ENCODE measurements at regions not wholly inside any gene's neighbourhood (a gene's known extent, or its start where the extent isn't known, plus 50 kb on each side); places are given as distances from the start of the nearest gene placed in this dataset.

GRCh38 chr5:161235569-161235968 lies 311.0 kb downstream of the GABRB2 start:
- DNase-seq (ENCODE audit: extremely low spot score, insufficient read length, low read depth) (no peak), FAIRE-seq (no peak)

- no peak for DNase-seq (ENCODE audit: extremely low spot score, insufficient read length, low read depth)
- no peak for FAIRE-seq
Measured at GRCh38 chr5:161233553-161233952, 313.0 kb downstream of the GABRB2 start.

GRCh38 chr5:161230221-161230620 lies 316.3 kb downstream of the GABRB2 start:
- FAIRE-seq (no peak), DNase-seq (ENCODE audit: extremely low spot score, insufficient read length, low read depth) (no peak)

GRCh38 chr5:161219816-161220215 lies 326.7 kb downstream of the GABRB2 start:
- no peak for DNase-seq (ENCODE audit: extremely low spot score, insufficient read length, low read depth)

GRCh38 chr5:161216877-161217276 lies 329.6 kb downstream of the GABRB2 start:
- DNase-seq (ENCODE audit: extremely low spot score, insufficient read length, low read depth) (no peak), FAIRE-seq (no peak)

More at GRCh38 chr5:161219816-161220215, 326.7 kb downstream of the GABRB2 start:
- no peak for FAIRE-seq

- FAIRE-seq, result no peak
- DNase-seq (ENCODE audit: extremely low spot score, insufficient read length, low read depth), result no peak
Measured at GRCh38 chr5:161212123-161212712, 334.3 kb downstream of the GABRB2 start.

GRCh38 chr5:161201558-161201957 lies 345.0 kb downstream of the GABRB2 start:
- no peak for DNase-seq (ENCODE audit: extremely low spot score, insufficient read length, low read depth)
- FAIRE-seq, result no peak

GRCh38 chr5:161190778-161191177 lies 338.8 kb upstream of the ATP10B start:
- no peak for DNase-seq (ENCODE audit: extremely low spot score, insufficient read length, low read depth)
- FAIRE-seq, result no peak

- DNase-seq (ENCODE audit: extremely low spot score, insufficient read length, low read depth) (no peak), FAIRE-seq (no peak)
Measured at GRCh38 chr5:161190086-161190485, 338.1 kb upstream of the ATP10B start.

- no peak for DNase-seq (ENCODE audit: extremely low spot score, insufficient read length, low read depth)
- FAIRE-seq, result no peak
Measured at GRCh38 chr5:161189452-161189851, 337.4 kb upstream of the ATP10B start.

- DNase-seq (ENCODE audit: extremely low spot score, insufficient read length, low read depth) (no peak), FAIRE-seq (no peak)
Measured at GRCh38 chr5:161183559-161183958, 331.5 kb upstream of the ATP10B start.

GRCh38 chr5:161176221-161176620 lies 324.2 kb upstream of the ATP10B start:
- FAIRE-seq (no peak), DNase-seq (ENCODE audit: extremely low spot score, insufficient read length, low read depth) (no peak)

GRCh38 chr5:161169776-161170175 lies 317.8 kb upstream of the ATP10B start:
- FAIRE-seq, result peak; percentile 21
- no peak for DNase-seq (ENCODE audit: extremely low spot score, insufficient read length, low read depth)

- FAIRE-seq (no peak), DNase-seq (ENCODE audit: extremely low spot score, insufficient read length, low read depth) (no peak)
Measured at GRCh38 chr5:161167016-161167767, 315.2 kb upstream of the ATP10B start.

- no peak for DNase-seq (ENCODE audit: extremely low spot score, insufficient read length, low read depth)
- no peak for FAIRE-seq
Measured at GRCh38 chr5:161165998-161166660, 314.1 kb upstream of the ATP10B start.

GRCh38 chr5:161157925-161158324 lies 305.9 kb upstream of the ATP10B start:
- FAIRE-seq, result no peak

GRCh38 chr5:161155451-161155850 lies 303.4 kb upstream of the ATP10B start:
- DNase-seq (ENCODE audit: extremely low spot score, insufficient read length, low read depth) (no peak), FAIRE-seq (no peak)

More at GRCh38 chr5:161157925-161158324, 305.9 kb upstream of the ATP10B start:
- no peak for DNase-seq (ENCODE audit: extremely low spot score, insufficient read length, low read depth)

- no peak for DNase-seq (ENCODE audit: extremely low spot score, insufficient read length, low read depth)
Measured at GRCh38 chr5:161152415-161152940, 300.5 kb upstream of the ATP10B start.

GRCh38 chr5:161150441-161150988 lies 298.5 kb upstream of the ATP10B start:
- FAIRE-seq, result no peak

More at GRCh38 chr5:161152415-161152940, 300.5 kb upstream of the ATP10B start:
- no peak for FAIRE-seq

GRCh38 chr5:161149078-161149477 lies 297.1 kb upstream of the ATP10B start:
- no peak for DNase-seq (ENCODE audit: extremely low spot score, insufficient read length, low read depth)
- FAIRE-seq, result no peak

More at GRCh38 chr5:161150441-161150988, 298.5 kb upstream of the ATP10B start:
- no peak for DNase-seq (ENCODE audit: extremely low spot score, insufficient read length, low read depth)

Data from GM18507 (cell line).